Loucy (cell line): ENCODE measurements at regions not wholly inside any gene's neighbourhood (a gene's known extent, or its start where the extent isn't known, plus 50 kb on each side); places are given as distances from the start of the nearest gene placed in this dataset.

Experiments
- CTCF ChIP-seq: fragments of 200-600 bp; sonication (generic); conservative IDR thresholded peaks from 2 replicates; pipeline ENCODE4 v1.5.1; 2014; ENCODE audit warnings: mild to moderate bottlenecking, antibody characterized with exemption, low read length
- EZH2phosphoT487 ChIP-seq: fragments of 200-600 bp; IDR thresholded peaks from 2 replicates; pipeline ENCODE4 v1.6.1; 2018; ENCODE audit warnings: antibody characterized with exemption, mild to moderate bottlenecking, moderate library complexity, borderline replicate concordance

GRCh38 chr12:97968641-97969197, 506.1 kb downstream of the RMST start:
- TF ChIP-seq CTCF, result no peak
- no peak for TF ChIP-seq EZH2phosphoT487
